ENCODE measurements at regions not wholly inside any gene's neighbourhood (a gene's known extent, or its start where the extent isn't known, plus 50 kb on each side); places are given as distances from the start of the nearest gene placed in this dataset.
"Not testable (repeated sequence)": the region's sequence is repeated elsewhere in the genome, so short reads cannot be mapped to it uniquely, and the experiment has no call there.

DNA sequence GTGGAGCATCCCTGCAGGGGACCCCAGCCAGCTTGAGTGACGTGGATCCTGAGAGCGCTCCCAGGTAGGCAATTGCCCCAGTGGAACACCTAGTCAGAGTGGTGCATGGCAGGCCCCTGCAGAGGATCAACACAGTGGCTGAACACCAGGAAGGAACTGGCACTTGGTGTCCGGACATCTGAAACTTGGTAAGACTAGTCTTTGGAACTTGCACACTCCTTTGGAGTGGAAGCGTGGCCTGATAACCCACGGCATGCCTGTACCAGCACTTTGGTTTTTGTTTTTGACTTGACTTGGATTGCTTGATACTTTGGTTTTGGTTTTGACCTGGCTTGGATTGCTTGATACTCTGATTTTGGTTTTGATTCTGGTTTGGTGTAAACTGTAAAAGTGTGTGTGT is 69.9 kb upstream of the RAP1B start:
- DNase-seq (ENCODE audit: low read depth in 2 of 2, low spot score in 1 of 2) = not testable (repeated sequence)

DNA sequence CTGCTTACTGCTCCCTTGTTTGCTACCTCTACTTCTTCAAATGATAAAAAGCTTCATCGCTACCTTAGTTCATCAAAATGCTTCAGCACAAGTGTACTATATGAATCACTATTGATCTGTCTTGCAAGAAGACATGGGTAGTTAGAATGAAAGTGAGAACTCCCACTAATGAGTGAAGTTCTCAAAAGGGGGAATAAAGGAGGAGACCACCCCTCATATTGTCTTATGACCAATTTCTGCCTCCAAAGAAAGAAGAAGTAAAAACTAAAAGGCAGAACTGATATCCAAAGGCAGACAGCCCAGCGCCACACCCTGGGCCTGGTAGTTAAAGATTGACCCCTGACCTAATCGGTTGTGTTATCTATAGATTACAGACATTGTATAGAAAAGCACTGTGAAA is 63.4 kb upstream of the RAP1B start:
- DNase-seq (ENCODE audit: low read depth in 2 of 2, low spot score in 1 of 2) = not testable (repeated sequence)

DNA sequence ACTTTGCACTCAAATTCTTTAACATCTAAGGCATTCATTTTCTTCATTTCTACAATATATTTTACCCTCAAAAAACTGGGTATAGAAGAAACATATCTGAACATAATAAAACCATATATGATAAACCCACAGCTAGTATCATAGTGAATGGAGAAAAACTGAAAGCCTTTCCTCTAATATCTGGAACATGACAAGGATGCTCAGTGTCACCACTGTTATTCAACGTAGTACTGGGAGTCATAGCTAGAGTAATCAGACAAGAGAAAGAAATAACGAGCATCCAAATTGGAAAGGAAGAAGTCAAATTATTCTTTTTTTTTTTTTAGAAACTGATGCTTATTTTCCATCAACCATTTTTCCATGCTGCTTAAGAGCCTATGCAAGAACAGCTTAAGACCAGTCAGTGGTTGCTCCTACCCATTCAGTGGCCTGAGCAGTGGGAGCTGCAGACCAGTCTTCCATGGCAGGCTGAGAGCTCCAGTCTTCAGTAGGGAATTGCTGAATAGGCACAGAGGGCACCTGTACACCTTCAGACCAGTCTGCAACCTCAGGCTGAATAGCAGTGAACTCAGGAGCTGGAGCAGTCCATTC is 58.0 kb upstream of the RAP1B start:
- not testable (repeated sequence) for DNase-seq (ENCODE audit: low read depth in 2 of 2, low spot score in 1 of 2)

DNA sequence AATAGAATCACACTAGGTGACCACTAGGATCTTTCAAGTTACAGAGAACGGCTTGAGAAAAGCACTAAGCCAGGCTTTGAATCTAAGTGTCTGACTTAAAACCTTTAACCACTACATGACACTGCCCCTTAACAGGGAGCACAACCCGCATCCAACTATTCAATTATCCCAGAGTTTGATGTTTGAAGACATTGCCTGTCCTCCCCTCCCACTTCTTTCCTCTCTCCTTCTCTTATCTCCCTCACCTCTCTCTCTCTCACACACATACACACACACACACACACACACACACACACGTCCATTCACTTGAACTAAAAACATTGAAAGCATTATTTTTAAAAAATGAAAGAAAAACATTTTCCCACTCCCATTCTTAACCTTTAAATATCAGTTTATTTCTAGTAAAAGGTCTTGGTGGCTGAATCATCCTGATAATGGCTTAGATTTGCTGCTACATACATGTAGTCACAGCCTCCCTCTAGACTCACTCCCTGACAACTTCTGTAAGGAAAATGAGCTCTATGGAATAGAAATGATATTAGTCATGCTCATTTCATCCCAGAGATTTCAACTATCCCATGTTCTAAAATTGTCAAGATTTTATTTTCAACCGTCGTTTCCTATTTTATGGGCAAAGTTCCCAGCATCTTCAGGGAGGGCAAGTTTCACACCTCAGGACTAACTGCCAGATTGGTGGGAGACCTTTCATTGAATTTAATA is 53.5 kb upstream of the RAP1B start:
- DNase-seq (ENCODE audit: low read depth in 2 of 2, low spot score in 1 of 2) = no peak

DNA sequence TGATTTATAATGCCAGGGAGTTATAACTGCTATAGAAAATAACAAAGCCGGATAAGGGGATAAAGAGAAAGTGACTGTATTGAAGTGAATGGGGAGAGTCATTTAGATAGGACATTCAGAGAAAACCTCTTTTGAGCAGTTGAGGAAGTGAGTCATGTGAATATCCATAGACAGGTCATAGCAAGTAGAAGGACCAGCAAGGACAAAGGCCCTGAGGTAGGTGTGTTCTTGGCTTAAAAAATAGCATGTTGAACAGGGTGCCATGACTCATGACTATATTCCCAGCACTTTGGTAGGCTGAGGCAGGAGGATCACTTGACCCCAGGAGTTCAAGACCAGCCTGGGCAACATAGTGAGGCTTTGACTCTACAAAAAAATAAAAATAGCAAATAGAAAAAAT is 51.5 kb upstream of the RAP1B start:
- DNase-seq (ENCODE audit: low read depth in 2 of 2, low spot score in 1 of 2) = no peak

DNA sequence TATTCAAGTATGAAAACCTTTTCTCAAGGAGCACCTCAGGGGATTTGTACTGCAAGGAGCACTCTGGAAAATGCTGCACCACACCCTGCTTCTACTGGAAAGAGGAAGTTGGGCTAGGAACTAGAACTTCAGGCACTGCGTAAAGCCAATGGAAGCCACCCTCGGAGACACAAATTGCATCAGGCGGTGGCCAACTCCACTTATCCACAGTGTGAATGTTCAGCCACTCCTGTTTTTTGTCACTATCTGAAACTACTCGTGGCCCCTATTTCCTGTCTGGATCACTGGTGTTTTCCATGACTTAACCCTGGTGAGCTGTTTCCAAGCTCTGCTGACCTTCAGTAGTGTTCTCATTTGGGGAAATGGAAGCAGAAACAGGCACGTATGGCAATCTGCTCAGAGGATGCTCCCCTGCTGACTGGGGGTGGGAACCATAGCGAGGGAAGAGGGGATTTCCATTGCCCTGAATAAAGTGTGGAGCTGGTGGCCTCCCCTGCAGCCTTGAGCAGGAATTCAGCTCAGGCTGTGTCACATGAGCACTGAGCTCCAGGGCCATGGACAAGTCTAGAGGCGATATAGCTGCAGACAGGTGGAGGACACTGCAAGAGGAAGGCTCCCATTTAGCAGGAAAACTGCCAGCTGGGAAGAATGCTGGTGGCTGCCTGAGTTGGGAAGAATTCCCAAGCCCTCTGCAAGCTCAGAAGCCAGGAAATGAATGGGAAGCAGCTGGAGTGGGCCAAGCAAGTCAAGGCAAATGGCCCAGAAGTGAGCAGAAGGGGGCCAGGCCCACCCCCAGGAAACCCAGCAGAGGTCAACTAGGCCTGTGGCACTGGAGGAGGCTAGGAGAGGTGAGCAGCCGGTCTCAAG is 50.5 kb upstream of the RAP1B start:
- DNase-seq (ENCODE audit: low read depth in 2 of 2, low spot score in 1 of 2) = no peak

DNA sequence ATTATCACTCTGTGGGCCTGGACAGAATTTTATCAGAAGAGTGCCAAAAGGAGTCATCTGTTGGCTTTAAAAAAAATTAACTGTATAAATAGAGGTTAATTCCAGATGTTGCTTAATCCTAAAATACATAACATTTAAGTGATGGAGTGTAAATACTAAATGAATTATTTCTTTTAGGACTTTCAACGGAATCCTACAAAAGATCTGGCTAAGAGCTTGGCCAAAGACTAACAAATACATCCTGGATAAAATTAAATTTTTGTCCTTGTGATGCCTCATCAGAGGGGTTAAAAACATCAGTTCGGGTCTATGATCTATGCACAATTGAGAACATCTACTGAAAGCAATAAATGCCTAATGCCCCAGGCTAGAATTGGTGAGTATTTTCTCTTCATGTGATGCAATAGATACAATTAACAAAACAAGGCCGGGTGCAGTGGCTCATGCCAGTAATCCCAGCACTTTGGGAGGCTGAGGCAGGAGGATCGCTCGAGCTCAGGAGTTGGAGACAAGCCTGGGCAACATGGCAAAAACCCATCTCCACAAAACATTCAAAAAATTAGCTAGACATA is 49.8 kb upstream of the RAP1B start:
- DNase-seq (ENCODE audit: low read depth in 2 of 2, low spot score in 1 of 2) = no peak

All from stimulated activated CD8-positive, alpha-beta memory T cell treated with anti-CD3 and anti-CD28 coated beads, Interleukin-4, amount 100 ng/mL, for 1 hour (primary cell).